ENCODE measurements at regions not wholly inside any gene's neighbourhood (a gene's known extent, or its start where the extent isn't known, plus 50 kb on each side); places are given as distances from the start of the nearest gene placed in this dataset.

DNA sequence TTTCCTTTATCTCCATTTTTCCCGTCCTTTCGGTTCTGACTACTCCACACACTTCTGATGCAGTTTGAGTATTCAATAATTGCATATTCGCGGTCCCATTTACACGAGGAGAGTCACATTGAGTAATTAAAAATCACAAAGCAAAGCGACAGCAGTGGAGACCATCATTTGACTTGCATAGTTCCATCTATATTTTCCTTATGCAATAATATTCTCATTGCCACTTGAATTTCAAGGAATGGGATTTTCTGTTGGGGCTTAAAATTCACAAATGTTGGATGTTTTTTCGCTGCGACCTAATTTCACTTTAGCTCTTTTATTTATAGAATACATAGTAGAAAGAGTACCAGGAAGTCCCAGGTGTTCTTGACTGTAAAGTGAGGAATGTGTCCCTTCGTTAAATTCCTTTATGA is 186.8 kb downstream of the ZEB2 start:
- Histone ChIP-seq H3K27ac (peak overlapping the region; percentile 86 to 96 (median 89)), H3K36me3 (no peaks in the 10 kb centered on the region), H3K9me3 (no peaks in the 10 kb centered on the region), H3K4me3 (peak overlapping the region; percentile 66 to 83 (median 70)), H3K4me1 (peaks cover 0 to 23% (median 12%) of the 10 kb centered on the region in 4 donors), H3K27me3 (no peaks in the 10 kb centered on the region)
- TF ChIP-seq POLR2AphosphoS5 (IDR thresholded peaks at IDR 0.05) = no peak
- no peak for TF ChIP-seq POLR2A (IDR thresholded peaks at IDR 0.05)
- TF ChIP-seq EP300 (IDR thresholded peaks at IDR 0.05) = no peak
- TF ChIP-seq, protein P1, sequence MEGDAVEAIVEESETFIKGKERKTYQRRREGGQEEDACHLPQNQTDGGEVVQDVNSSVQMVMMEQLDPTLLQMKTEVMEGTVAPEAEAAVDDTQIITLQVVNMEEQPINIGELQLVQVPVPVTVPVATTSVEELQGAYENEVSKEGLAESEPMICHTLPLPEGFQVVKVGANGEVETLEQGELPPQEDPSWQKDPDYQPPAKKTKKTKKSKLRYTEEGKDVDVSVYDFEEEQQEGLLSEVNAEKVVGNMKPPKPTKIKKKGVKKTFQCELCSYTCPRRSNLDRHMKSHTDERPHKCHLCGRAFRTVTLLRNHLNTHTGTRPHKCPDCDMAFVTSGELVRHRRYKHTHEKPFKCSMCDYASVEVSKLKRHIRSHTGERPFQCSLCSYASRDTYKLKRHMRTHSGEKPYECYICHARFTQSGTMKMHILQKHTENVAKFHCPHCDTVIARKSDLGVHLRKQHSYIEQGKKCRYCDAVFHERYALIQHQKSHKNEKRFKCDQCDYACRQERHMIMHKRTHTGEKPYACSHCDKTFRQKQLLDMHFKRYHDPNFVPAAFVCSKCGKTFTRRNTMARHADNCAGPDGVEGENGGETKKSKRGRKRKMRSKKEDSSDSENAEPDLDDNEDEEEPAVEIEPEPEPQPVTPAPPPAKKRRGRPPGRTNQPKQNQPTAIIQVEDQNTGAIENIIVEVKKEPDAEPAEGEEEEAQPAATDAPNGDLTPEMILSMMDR (IDR thresholded peaks at IDR 0.05) = no peak
- no peak for DNase-seq
- intact Hi-C loops (cut with DNase I; ENCODE audit: low total_unique reads) = no loop called here
- 64 to 70% (median 66%) methylated on average over 9 of the region's 9 CpGs for WGBS, 5 donors

- peaks cover 0 to 23% (median 12%) of the 10 kb centered on the region in 4 donors for H3K4me1 ChIP-seq
- peak; percentile 89 to 97 for DNase-seq
- H3K36me3 ChIP-seq = no peaks in the 10 kb centered on the region
- intact Hi-C loops (cut with DNase I; ENCODE audit: low total_unique reads) = no loop called here
- WGBS, 5 donors = 1 to 4% (median 2%) methylated on average over 28 to 73 of the region's 77 CpGs
- H3K4me3 ChIP-seq = peak overlapping the region; percentile 66 to 83 (median 70)
- no peaks in the 10 kb centered on the region for H3K27me3 ChIP-seq
- H3K9me3 ChIP-seq = no peaks in the 10 kb centered on the region
- H3K27ac ChIP-seq = peak overlapping the region; percentile 86 to 96 (median 89)
- TF ChIP-seq EP300 (IDR thresholded peaks at IDR 0.05) (no peak), POLR2A (IDR thresholded peaks at IDR 0.05) (peak in 1 of 4 donors; percentile 5), POLR2AphosphoS5 (IDR thresholded peaks at IDR 0.05) (peak in 2 of 3 donors; percentile 61 to 69)
- TF ChIP-seq, protein P1 (IDR thresholded peaks at IDR 0.05) = no peak
These were observed 187.4 kb downstream of the ZEB2 start for GRCh38 chr2:144332356-144333142.

DNA sequence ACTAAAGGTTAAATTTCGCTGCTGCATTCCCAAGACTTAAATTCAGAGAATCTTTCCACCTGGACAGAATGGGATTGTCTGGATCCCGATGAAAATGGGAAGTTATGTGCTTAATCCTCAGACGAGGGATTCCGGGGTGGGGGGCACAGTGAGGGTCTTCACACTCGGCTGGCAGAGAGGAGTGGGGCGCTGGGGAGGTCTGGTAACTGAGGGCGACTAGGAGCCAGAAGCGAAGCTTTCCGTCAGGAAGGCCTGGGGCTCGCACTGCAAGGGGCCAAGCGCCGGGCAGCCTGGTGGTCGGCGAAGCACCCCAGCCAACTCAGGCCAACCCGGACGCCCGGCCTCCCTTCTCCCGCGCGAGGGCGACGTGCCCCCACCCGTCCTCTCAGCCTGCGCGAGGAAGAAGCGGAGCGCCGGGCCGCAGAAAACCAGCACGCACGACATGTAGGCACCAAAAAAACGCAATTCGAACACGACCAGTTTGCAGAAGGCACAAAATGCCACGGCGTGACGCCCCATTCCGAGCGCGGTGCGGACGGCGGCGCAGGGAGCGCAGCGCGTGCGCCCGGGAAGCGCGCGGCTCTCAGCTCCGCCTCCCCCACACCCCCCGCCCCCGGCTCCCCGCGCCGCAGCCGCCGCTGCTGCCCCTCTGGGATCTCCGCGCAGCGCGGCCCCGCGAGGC is 188.1 kb downstream of the ZEB2 start:
- Histone ChIP-seq H3K36me3 (no peaks in the 10 kb centered on the region), H3K27me3 (no peaks in the 10 kb centered on the region), H3K4me3 (peak overlapping the region; percentile 66 to 83 (median 70)), H3K27ac (peak overlapping the region; percentile 76 to 91 (median 88)), H3K4me1 (peaks cover 0 to 23% (median 12%) of the 10 kb centered on the region in 4 donors), H3K9me3 (no peaks in the 10 kb centered on the region)
- TF ChIP-seq, protein P1 (IDR thresholded peaks at IDR 0.05) = no peak
- TF ChIP-seq POLR2AphosphoS5 (IDR thresholded peaks at IDR 0.05) = peak in 2 of 3 donors; percentile 57 to 73
- intact Hi-C loops (cut with DNase I; ENCODE audit: low total_unique reads) = no loop called here
- WGBS, 5 donors = 0% methylated on average over 24 to 57 of the region's 66 CpGs
- DNase-seq = no peak

GRCh38 chr2:144330951-144331673 is 188.8 kb downstream of the ZEB2 start:
- no peaks in the 10 kb centered on the region for H3K9me3 ChIP-seq
- 4 to 7% (median 5%) methylated on average over 12 of the region's 12 CpGs for WGBS, 5 donors
- H3K36me3 ChIP-seq = no peaks in the 10 kb centered on the region
- H3K27me3 ChIP-seq = no peaks in the 10 kb centered on the region
- intact Hi-C loops (cut with DNase I; ENCODE audit: low total_unique reads) = no loop called here
- peaks cover 0 to 23% (median 12%) of the 10 kb centered on the region in 4 donors for H3K4me1 ChIP-seq
- peak overlapping the region; percentile 66 to 83 (median 70) for H3K4me3 ChIP-seq
- TF ChIP-seq POLR2A (IDR thresholded peaks at IDR 0.05) (no peak), POLR2AphosphoS5 (IDR thresholded peaks at IDR 0.05) (no peak), EP300 (IDR thresholded peaks at IDR 0.05) (no peak)
- TF ChIP-seq, protein P1 (IDR thresholded peaks at IDR 0.05) = no peak
- peak overlapping the region in 4 of 5 donors; percentile 86 to 91 (median 88) for H3K27ac ChIP-seq
- DNase-seq = no peak
